Lower leg skin (tissue), 4 donors: ENCODE measurements at regions not wholly inside any gene's neighbourhood (a gene's known extent, or its start where the extent isn't known, plus 50 kb on each side); places are given as distances from the start of the nearest gene placed in this dataset.

Experiments used
- DNase-seq, 2 donors: peaks; one replicate each; pipeline ENCODE4 v3.0.0-alpha.2; 2019; ENCODE audit warnings: low spot score in 2 of 2
- H3K4me3 ChIP-seq: fragments of 200-600 bp; sonication (generic); 2 replicates; pipeline ENCODE4 v1.5.1; 2017; ENCODE audit warnings: mild to moderate bottlenecking, low read depth; ENCODE audit not compliant: poor library complexity, severe bottlenecking
- POLR2A ChIP-seq, 2 donors: fragments of 450-650 bp; IDR thresholded peaks; one replicate each; pipeline ENCODE4 v1.6.1; 2016 to 2017; ENCODE audit warnings: antibody characterized with exemption in 2 of 2, mild to moderate bottlenecking in 1 of 2, moderate library complexity in 1 of 2
- WGBS, 2 donors: methylation state at CpG; one replicate each; pipeline ENCODE4 v1.1.5; 2018; 5-methylcytosine and 5-hydroxymethylcytosine counted together
- intact Hi-C: fragments of 100-400 bp; cut with DNase I; formaldehyde crosslinking; loops from one replicate; pipeline ENCODE4 v1.15.0; 2023; ENCODE audit warnings: low total_unique reads
- TF ChIP-seq, protein P1 (sequence below), 3 donors: fragments of 450-650 bp; IDR thresholded peaks; one replicate each; pipeline ENCODE4 v1.5.1; 2016; ENCODE audit warnings: antibody characterized with exemption in 3 of 3, mild to moderate bottlenecking in 3 of 3, moderate library complexity in 2 of 3

DNA sequence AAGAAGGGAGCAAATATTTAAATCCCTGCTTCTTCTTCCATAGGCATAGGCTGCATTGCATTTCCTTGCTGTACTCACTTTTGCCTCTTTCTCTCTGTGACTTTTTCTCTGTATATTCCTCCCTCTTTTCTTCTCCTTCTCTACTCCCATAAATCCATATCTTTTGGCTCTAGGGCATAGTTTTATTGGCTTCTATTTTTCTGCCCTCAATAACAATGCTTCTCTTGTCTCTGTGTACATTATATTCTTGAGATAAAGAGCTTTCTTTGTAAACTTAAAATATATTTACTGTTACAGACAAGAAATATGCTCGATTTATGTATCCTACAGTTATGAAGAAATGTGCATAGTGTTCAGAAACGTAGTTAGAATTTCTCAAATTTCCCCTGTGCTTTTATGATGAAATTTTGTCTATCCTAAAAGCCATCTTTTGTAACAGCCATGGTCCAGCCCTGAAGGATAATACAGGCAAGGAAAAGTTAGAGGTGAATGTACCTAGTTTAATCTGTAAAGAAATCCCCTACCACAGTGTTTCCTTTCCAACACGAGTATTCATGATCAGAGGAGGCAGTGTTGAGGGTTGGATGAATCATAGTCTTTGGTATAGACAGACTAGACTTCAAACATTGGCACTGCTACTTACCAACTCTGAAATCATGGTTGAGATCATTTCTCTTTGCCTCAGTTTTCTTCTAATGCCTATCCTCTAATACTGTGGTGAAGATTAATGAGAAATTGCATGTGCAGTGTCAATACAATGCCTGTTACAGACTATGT is 173.3 kb upstream of the FAR2 start:
- intact Hi-C loops, result no loop called here
- no peak overlapping the region for H3K4me3 ChIP-seq
- no peak for DNase-seq
- WGBS, 2 donors, result 68 to 74% methylated on average over 3 of the region's 3 CpGs
- TF ChIP-seq POLR2A (IDR thresholded peaks at IDR 0.05), result no peak
- TF ChIP-seq, protein P1, sequence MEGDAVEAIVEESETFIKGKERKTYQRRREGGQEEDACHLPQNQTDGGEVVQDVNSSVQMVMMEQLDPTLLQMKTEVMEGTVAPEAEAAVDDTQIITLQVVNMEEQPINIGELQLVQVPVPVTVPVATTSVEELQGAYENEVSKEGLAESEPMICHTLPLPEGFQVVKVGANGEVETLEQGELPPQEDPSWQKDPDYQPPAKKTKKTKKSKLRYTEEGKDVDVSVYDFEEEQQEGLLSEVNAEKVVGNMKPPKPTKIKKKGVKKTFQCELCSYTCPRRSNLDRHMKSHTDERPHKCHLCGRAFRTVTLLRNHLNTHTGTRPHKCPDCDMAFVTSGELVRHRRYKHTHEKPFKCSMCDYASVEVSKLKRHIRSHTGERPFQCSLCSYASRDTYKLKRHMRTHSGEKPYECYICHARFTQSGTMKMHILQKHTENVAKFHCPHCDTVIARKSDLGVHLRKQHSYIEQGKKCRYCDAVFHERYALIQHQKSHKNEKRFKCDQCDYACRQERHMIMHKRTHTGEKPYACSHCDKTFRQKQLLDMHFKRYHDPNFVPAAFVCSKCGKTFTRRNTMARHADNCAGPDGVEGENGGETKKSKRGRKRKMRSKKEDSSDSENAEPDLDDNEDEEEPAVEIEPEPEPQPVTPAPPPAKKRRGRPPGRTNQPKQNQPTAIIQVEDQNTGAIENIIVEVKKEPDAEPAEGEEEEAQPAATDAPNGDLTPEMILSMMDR (IDR thresholded peaks at IDR 0.05), result no peak

DNA sequence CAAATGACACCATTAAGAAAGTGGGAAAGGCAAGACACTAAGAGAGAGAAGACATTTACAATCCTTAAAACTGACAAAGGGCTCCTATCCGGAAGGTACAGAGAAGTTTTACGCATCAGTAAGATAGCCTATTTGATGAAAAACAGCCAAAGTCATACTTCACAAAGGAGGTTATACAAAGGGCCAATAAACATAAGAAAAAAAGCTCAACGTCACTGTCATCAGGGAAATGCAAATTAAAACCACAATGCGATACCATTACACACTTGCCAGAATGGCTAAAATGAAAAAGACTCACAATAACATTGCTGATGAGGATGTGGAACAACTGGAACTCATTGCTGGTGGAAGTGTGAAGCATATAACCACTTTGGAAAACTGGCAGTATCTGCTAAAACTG is 168.6 kb upstream of the FAR2 start:
- no peak overlapping the region for H3K4me3 ChIP-seq
- TF ChIP-seq, protein P1 (IDR thresholded peaks at IDR 0.05), result no peak
- no peak for TF ChIP-seq POLR2A (IDR thresholded peaks at IDR 0.05)
- intact Hi-C loops, result no loop called here
- WGBS, 2 donors, result 83 to 85% methylated on average over 4 of the region's 4 CpGs
- no peak for DNase-seq

DNA sequence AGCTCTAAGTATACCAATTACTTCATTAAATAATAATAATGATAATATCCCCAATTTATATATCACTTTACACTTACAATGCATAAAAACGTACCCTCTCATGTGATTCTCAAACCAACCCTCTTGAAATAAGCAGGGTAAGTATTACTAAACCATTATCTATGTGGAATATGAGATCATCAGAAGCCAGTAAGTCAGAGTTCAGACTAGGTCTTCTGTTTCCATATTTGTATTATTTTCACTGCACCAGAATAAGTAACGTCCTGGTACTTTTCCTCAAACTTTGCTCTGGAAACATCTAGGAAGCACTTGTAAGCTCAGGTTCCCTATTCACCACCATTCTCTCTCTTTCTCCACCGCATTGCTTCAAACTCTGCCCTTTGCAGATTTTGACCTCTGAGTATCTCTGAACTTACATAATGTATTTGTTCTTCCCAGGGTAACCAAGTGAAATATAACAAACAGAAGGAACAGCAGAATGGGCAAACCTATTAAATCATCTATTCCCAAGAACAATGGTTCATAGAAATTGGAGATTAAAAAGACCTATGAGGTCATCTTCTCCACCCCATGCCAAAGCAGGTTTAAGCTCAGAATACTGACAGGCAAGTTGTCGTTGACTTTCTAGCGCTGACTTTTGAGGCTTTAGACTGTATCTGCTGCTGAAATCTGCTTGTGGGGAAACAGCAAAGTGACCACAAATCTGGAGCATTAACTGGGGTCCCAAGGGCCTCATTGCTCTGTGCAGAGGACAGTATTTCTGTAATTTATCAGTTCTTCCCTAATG is 161.3 kb upstream of the FAR2 start:
- intact Hi-C loops, result no loop called here
- no peak for DNase-seq
- WGBS, 2 donors, result 73 to 77% methylated on average over 5 of the region's 5 CpGs
- TF ChIP-seq, protein P1 (IDR thresholded peaks at IDR 0.05), result no peak
- no peak for TF ChIP-seq POLR2A (IDR thresholded peaks at IDR 0.05)
- H3K4me3 ChIP-seq, result no peak overlapping the region

DNA sequence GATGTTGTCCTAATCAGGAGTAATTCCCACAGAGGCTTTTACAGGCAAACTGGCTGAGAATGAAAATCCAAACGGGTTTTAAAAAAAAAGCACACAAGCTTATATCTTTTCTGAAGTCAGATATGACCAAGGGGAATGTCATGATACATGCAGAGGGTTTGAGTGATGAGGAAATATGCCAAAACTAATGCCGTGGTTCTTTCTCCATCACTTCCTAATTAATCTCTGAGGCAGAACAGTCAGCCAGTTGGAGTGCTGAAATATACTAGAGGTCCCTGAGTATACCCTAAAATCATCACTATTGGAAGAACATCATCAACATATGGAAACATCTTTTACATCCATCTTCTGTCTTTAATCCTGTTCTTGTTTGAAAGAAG is 160.8 kb upstream of the FAR2 start:
- 36 to 40% methylated on average over 2 of the region's 2 CpGs for WGBS, 2 donors
- intact Hi-C loops, result no loop called here
- no peak for DNase-seq
- H3K4me3 ChIP-seq, result no peak overlapping the region
- TF ChIP-seq POLR2A (IDR thresholded peaks at IDR 0.05), result no peak
- TF ChIP-seq, protein P1 (IDR thresholded peaks at IDR 0.05), result no peak

DNA sequence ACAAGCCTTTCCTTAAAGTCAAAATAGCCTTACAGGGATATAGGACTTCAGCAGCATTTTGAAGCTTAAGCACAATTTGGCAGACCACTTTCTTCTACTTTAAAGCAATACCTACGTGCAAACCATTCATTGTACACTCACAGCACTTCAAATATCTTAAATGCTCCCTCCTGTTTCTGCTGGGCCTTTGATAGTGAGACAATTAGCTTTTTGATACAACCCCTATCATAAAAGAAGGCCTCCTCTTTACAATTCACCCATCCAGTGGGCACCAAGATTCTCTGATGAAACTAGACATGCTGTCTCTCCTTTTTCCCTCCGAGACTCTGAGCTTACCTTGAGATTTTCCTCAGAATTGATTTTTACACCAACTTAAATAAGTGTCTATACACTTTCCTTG is 157.5 kb upstream of the FAR2 start:
- intact Hi-C loops, result no loop called here
- WGBS, 2 donors, result 86 to 98% methylated on average over 2 of the region's 2 CpGs
- TF ChIP-seq, protein P1 (IDR thresholded peaks at IDR 0.05), result no peak
- TF ChIP-seq POLR2A (IDR thresholded peaks at IDR 0.05), result no peak
- DNase-seq, result no peak
- H3K4me3 ChIP-seq, result no peak overlapping the region
